CD4-positive, alpha-beta T cell treated with Interleukin-10 for 1 hour (primary cell): ENCODE measurements at regions not wholly inside any gene's neighbourhood (a gene's known extent, or its start where the extent isn't known, plus 50 kb on each side); places are given as distances from the start of the nearest gene placed in this dataset.
"Not testable (repeated sequence)": the region's sequence is repeated elsewhere in the genome, so short reads cannot be mapped to it uniquely, and the experiment has no call there.

Experiments
- DNase-seq: peaks from one replicate; pipeline ENCODE4 v3.0.0-alpha.2; 2020

- no peak for DNase-seq
These were observed 126.0 kb upstream of the KCNJ6 start for GRCh38 chr21:38042246-38042645.

DNA sequence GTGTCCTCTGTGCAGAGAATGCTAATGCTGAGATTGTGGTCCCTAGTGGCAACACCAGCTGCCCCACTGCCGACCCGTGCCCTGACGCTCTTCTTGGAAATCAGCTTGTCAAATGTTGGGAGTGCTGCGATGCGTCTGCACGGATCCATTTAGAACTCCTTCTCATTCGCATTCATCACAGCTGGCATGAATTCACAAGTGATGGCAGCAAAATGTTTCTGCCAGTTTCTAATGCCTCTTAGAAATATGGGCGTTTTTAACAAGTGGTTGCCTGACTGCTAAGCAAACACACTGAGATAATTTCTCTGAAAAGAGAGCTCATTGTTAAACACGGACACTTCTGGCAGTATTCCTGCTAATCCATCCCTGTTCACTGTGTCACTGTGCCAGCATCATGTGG is 131.9 kb upstream of the KCNJ6 start:
- no peak for DNase-seq

- DNase-seq: no peak
These were observed 138.1 kb upstream of the KCNJ6 start for GRCh38 chr21:38054334-38054733.

GRCh38 chr21:38056481-38056880 is 140.2 kb upstream of the KCNJ6 start:
- no peak for DNase-seq

DNA sequence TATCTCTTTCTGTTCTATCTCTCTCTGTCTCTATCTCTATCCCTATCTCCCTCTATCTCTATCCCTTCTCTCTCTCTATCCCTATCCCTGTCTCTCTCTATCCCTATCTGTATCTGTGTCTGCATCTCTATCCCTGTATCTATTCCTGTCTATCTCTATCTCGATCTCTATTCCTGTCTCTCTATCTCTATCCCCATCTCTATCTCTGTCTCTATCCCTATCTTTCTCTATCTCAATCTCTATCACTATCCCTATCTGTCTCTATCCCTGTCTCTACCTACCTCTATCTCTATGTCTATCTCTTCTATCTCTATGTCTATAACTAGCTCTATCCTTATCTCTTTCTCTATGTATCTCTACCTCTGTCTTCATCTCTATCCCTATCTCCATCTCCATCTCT is 141.4 kb upstream of the KCNJ6 start:
- DNase-seq: no peak

- no peak for DNase-seq
These were observed 144.3 kb upstream of the KCNJ6 start for GRCh38 chr21:38060533-38060932.

GRCh38 chr21:38067086-38067739 is 151.0 kb upstream of the KCNJ6 start:
- DNase-seq: no peak

DNA sequence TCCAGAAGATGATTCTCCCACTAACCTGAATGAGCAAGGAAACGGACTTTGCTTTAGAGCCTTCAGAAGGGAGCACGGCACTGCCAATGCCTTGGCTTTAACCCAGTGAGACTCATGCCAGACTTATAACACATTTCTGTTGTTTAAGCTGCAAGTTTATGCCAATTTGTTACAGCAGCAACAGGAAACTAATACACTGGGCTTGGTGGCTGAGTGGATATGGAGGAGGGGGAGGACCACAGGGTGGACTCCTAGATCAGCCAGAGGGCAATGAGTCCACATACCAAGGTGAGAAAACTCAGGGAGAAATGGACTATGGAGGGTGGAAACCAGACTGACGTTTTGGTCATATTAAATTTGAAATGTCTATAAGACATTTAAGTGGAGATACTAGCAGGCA is 156.2 kb upstream of the KCNJ6 start:
- no peak for DNase-seq

DNA sequence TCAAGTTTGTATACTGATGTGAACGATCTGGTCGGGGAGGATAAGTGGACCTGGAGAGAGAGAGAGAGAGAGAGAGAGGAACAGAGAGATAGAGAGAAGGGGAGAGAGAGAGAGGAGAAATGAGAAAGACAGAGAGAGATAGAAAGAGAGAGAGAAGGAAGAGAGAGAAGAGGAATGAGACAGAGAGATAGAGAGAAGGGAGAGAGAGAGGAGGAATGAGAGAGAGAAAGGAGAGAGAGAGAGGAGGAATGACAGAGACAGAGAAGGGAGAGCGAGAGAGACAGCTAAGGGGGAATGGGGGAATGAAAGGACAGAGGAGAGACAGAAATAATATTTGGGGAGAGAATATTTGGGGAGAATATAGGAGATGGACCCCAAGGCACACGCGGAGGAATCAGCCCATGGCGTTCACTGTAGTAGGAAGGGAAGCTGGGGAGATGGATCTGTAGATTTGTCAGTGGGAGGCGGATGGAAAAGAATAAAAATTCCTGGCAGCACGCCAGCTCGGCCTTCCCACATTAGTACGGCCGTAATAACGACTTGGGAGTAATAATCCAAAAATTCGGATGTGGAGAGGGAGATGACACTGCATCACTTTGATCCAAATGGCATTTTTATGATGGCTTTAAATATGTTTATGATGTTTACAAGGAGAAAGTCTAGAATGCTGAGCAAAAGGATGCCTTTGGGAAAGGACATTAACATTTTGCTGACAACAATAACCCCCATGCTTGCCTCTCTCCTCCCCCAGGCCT is 159.8 kb upstream of the KCNJ6 start:
- DNase-seq: no peak

- no peak for DNase-seq
These were observed 161.3 kb upstream of the KCNJ6 start for GRCh38 chr21:38077569-38077968.

DNA sequence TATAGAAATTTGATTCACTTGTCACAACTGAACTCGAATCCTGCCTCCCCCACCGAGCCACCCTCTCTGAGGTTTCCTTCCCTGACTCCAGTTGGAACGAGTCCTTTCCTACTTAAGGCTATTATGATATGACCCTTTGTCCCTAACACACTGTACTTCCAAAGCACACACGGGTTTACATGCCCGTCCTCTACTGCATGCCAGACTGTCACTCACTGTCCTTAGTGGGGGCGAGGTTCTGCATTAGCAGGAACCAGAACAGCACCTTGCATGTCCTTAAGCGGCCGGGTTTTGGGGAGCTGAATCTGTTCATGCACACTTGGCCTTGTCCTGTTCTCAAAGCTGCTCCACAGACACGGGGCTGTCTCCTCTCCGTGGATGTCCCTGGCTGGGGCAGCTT is 164.6 kb upstream of the KCNJ6 start:
- no peak for DNase-seq

DNA sequence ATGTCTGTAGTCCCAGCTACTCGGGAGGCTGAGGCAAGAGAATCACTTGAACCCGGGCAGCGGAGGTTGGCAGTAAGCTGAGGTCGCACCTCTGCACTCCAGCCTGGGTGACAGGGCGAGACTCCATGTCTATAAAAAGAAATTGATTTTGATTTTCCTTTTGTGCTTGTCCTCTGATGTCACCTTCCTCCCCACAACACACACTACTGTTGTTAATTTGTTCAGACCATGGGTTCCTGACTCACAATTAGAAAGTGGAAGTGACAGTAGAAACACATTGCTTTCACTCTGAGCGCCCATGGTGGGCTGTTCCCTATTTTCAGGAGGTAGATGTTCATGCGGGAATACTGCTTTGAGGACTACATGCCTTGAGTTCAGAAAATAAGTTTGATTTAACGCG is 165.5 kb upstream of the KCNJ6 start:
- DNase-seq: no peak

GRCh38 chr21:38082936-38083485 is 166.8 kb upstream of the KCNJ6 start:
- no peak for DNase-seq

GRCh38 chr21:38083535-38083934 is 167.3 kb upstream of the KCNJ6 start:
- DNase-seq: no peak

DNA sequence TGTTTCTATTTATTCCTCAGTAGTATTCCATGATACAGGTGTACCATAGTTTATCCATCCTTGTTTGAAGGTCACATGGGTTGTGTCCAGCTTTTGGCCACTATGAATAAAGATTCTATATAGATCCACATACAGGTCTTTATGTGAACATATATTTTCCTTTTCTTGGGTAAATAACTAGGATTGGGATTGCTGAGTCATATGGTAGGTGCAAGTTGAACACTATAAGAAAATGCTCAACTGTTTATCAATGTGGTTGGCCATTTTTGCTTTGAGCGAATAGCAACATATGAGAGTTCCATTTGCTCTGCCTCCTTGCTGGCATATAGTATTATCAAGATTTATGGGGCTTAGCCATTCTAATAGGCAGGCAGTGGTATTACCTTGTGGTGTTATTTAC is 170.2 kb upstream of the KCNJ15 start:
- no peak for DNase-seq

- DNase-seq: no peak
These were observed 167.7 kb upstream of the KCNJ15 start for GRCh38 chr21:38088916-38089762.

DNA sequence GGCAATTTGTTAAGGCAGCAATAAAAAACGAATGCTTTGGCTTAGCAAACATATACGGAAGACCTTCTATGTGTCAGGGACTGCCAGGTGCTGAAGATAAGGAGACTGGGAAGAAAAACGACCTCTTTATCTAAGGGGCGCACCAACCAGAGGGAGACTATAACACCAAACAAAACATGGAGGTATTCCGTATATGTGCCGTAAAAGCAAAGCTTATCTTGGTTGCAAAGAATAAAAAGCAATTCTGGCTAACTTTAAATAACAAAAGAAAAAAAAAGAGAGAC is 167.1 kb upstream of the KCNJ15 start:
- DNase-seq: no peak

- not testable (repeated sequence) for DNase-seq
These were observed 165.7 kb upstream of the KCNJ15 start for GRCh38 chr21:38091061-38091460.

- no peak for DNase-seq
These were observed 164.7 kb upstream of the KCNJ15 start for GRCh38 chr21:38092051-38092450.

DNA sequence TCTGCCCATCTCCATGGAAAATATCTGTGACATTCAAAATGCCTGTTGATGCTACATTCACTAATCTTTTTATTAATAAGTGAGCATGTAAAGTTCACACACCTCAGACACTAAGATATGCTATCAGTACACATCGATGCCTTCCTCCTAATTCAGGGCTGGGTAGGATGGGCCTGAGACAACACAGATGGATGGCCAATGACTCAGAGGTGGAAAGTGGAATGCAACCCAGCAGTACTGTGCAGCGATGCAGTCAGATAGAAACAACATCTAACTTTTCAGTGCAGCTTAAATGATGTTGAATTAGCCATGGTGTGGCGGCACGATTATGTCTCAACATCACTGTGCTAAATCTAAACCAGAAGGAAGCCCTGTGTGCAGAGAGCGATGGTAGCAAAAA is 161.6 kb upstream of the KCNJ15 start:
- DNase-seq: no peak

- no peak for DNase-seq
These were observed 159.0 kb upstream of the KCNJ15 start for GRCh38 chr21:38097789-38098188.

- no peak for DNase-seq
These were observed 144.5 kb upstream of the KCNJ15 start for GRCh38 chr21:38112219-38112789.

DNA sequence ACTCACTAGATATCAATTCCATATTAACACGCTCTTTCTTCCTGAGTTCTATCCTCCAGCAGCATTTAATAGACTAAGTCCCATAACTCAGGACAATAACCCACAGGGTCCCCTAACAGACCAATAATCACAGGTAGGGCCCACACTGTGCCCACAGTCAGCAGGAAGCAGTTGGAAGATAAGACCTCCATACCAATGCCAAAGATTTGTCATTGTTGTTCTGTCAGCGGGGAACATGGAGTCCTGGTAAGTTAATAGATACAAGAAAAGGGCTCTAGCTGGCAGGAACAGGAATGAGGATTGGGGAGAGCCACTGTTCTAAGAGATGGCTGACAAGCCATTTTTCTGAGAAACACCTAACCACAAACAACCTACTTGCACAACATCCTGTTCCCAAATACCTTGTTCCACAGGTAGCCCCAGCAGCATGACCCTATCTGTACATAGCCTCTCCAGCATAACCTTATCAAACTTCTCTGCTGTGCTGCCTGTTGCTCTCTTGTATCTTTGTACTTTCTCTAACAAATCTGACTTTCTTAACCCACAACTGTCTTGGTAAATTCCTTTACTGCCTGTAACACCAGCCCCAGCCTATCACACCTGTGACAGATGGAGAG is 142.0 kb upstream of the KCNJ15 start:
- DNase-seq: no peak
